HEK293 (cell line): ENCODE measurements at regions not wholly inside any gene's neighbourhood (a gene's known extent, or its start where the extent isn't known, plus 50 kb on each side); places are given as distances from the start of the nearest gene placed in this dataset.

Experiments
- CTCF ChIP-seq: fragments of 450-650 bp; formaldehyde crosslinking; IDR thresholded peaks from 2 replicates; pipeline ENCODE4 v1.5.1; 2016; ENCODE audit warnings: missing biosample characterization, missing genetic modification characterization
- SETDB1 ChIP-seq: IDR thresholded peaks from one replicate; pipeline ENCODE4 v1.6.1; 2017; ENCODE audit warnings: mild to moderate bottlenecking, low read length, moderate library complexity, mixed read lengths; ENCODE audit not compliant: insufficient read length
- SP3 ChIP-seq: fragments of 450-650 bp; formaldehyde crosslinking; IDR thresholded peaks from 2 replicates; pipeline ENCODE4 v1.5.1; 2016; ENCODE audit warnings: missing biosample characterization, missing genetic modification characterization
- ZNF121 ChIP-seq: fragments of 450-650 bp; formaldehyde crosslinking; IDR thresholded peaks from 2 replicates; pipeline ENCODE4 v1.5.1; 2016; ENCODE audit warnings: missing biosample characterization, missing genetic modification characterization
- ZNF785 ChIP-seq: fragments of 450-650 bp; formaldehyde crosslinking; IDR thresholded peaks from 2 replicates; pipeline ENCODE4 v1.5.1; 2016; ENCODE audit warnings: missing biosample characterization, missing genetic modification characterization

- TF ChIP-seq ZNF121, result 0 out of 2 replicates have a peak, but pooled peaks have one; percentile 17
- TF ChIP-seq CTCF (tag by site-specific recombination), result peak; percentile 17; the same call in 1 of the 2 replicates
- TF ChIP-seq ZNF785 (tag by site-specific recombination), result no peak
- no peak for TF ChIP-seq SETDB1
- peak; percentile 37 for TF ChIP-seq SP3 (tag by site-specific recombination)
These were observed 191.3 kb downstream of the OR2B2 start for GRCh38 chr6:27720607-27721580.
